LNCAP (cell line): ENCODE measurements at regions not wholly inside any gene's neighbourhood (a gene's known extent, or its start where the extent isn't known, plus 50 kb on each side); places are given as distances from the start of the nearest gene placed in this dataset.

Experiments used
- TF ChIP-seq, protein P1 (sequence below): fragments of 450-650 bp; IDR thresholded peaks from 2 replicates; pipeline ENCODE4 v1.5.1; 2017; ENCODE audit warnings: mild to moderate bottlenecking

DNA sequence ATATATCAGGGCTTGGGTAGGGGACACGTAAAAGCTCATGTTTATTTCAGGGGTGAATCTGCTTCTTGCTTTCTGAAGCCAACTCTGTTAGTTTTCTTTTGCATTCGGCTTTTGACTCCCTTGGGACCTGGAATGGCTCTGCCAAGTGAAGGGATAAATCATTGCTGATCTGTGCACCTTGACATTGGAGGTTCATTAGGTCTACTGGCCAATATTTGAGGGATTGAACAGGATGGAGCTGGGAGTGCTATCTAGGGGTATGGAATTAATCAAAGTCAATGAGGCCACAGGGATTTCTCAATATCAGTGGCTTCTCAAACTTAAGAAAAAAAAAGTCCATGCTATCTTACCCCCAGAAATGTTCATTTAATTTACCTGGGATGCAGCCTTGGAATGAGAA is 203.5 kb upstream of the RMST start:
- TF ChIP-seq, protein P1, sequence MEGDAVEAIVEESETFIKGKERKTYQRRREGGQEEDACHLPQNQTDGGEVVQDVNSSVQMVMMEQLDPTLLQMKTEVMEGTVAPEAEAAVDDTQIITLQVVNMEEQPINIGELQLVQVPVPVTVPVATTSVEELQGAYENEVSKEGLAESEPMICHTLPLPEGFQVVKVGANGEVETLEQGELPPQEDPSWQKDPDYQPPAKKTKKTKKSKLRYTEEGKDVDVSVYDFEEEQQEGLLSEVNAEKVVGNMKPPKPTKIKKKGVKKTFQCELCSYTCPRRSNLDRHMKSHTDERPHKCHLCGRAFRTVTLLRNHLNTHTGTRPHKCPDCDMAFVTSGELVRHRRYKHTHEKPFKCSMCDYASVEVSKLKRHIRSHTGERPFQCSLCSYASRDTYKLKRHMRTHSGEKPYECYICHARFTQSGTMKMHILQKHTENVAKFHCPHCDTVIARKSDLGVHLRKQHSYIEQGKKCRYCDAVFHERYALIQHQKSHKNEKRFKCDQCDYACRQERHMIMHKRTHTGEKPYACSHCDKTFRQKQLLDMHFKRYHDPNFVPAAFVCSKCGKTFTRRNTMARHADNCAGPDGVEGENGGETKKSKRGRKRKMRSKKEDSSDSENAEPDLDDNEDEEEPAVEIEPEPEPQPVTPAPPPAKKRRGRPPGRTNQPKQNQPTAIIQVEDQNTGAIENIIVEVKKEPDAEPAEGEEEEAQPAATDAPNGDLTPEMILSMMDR = no peak

- TF ChIP-seq, protein P1 = no peak
Observed at GRCh38 chr12:97260786-97261185, 201.8 kb upstream of the RMST start.

DNA sequence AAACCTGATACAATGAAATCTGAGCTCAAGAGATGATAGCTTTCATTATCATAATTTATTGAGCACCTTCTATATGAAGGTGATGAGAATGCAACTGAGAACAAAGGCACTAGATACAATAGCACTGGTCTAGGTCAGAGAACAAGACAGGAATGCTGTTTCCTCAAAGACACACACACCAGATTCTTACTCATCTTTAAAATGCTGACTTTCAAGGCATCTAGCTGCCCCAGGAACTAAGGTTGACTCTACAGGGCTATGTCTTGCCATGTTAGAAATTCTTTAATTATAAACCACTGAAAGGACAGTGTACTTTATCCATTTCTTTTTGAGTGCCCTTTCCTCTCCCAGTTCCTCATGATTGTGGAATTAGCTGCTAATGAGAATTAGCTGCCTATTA is 195.4 kb upstream of the RMST start:
- TF ChIP-seq, protein P1 = no peak

DNA sequence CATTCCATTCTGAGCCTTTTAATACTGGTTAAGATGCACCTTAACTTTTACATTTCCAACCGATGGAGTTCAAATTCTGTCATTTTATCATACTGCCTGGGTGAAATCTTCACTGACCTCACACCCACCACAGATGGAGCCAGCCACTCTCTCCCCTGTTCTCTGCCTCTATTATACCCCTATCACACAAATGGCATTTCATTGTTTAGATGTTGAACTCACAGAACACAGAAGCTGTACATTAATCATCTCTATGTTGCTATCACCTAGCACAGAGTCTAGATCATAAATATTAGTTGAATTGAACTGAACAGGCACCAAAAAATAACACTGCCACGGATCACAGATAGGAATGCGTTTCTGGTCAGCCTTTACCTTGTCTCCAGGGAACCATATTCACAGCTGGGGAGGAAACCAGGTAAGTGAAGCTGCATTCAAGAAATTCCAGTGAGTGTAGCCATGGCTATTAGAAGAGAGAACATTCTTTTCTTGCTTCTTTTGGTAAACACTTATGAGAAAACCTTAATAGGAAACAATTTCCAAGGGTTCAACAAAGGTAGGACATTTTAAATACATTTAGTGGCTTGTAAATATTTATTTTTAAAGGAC is 194.9 kb upstream of the RMST start:
- TF ChIP-seq, protein P1 = no peak

GRCh38 chr12:97272471-97272870 is 190.1 kb upstream of the RMST start:
- TF ChIP-seq, protein P1 = no peak

GRCh38 chr12:97274386-97274785 is 188.2 kb upstream of the RMST start:
- TF ChIP-seq, protein P1 = no peak

- TF ChIP-seq, protein P1 = no peak
Observed at GRCh38 chr12:97275256-97275655, 187.3 kb upstream of the RMST start.
